Mesenchymal stem cell (in vitro differentiated cells and primary cell): ENCODE measurements at regions not wholly inside any gene's neighbourhood (a gene's known extent, or its start where the extent isn't known, plus 50 kb on each side); places are given as distances from the start of the nearest gene placed in this dataset.

Source experiments
- DNase-seq: peaks from one replicate; pipeline ENCODE4 v3.0.0-alpha.2; 2013
- H2AFZ ChIP-seq: one replicate; pipeline ENCODE4 v1.6.1; 2013; ENCODE audit warnings: low read depth, mild to moderate bottlenecking, control low read depth, inconsistent platforms, low read length, moderate library complexity
- H2AK5ac ChIP-seq: 2 replicates; pipeline ENCODE4 v1.6.1; 2013; ENCODE audit warnings: low read length, moderate library complexity, mild to moderate bottlenecking, inconsistent platforms; ENCODE audit not compliant: severe bottlenecking
- H2BK120ac ChIP-seq: one replicate; pipeline ENCODE4 v1.6.1; 2013; ENCODE audit warnings: low read depth, mild to moderate bottlenecking, inconsistent platforms, low read length, moderate library complexity
- H2BK12ac ChIP-seq, 2 experiments: one replicate each; pipeline ENCODE4 v1.6.1; 2013; ENCODE audit warnings: inconsistent platforms in 2 of 2, low read length in 2 of 2, mild to moderate bottlenecking in 2 of 2, moderate library complexity in 2 of 2, control low read depth in 1 of 2
- H2BK15ac ChIP-seq: one replicate; pipeline ENCODE4 v1.6.1; 2013; ENCODE audit warnings: mild to moderate bottlenecking, low read depth, inconsistent platforms; ENCODE audit not compliant: poor library complexity, severe bottlenecking
- H2BK5ac ChIP-seq: 2 replicates; pipeline ENCODE4 v1.6.1; 2013; ENCODE audit warnings: low read depth, mild to moderate bottlenecking, low read length, control low read depth, inconsistent platforms; ENCODE audit not compliant: poor library complexity, severe bottlenecking
- H3K14ac ChIP-seq, 2 experiments: one replicate each; pipeline ENCODE4 v1.6.1; 2013; ENCODE audit warnings: inconsistent platforms in 2 of 2, low read length in 2 of 2, control low read depth in 1 of 2, mild to moderate bottlenecking in 1 of 2, moderate library complexity in 1 of 2
- H3K18ac ChIP-seq, 2 experiments: one replicate each; pipeline ENCODE4 v1.6.1; 2013; ENCODE audit warnings: inconsistent platforms in 2 of 2, low read length in 2 of 2, control low read depth in 1 of 2, low read depth in 1 of 2, mild to moderate bottlenecking in 1 of 2
- H3K23ac ChIP-seq, 2 experiments: one replicate each; pipeline ENCODE4 v1.6.1; 2013; ENCODE audit warnings: inconsistent platforms in 2 of 2, low read length in 2 of 2, mild to moderate bottlenecking in 2 of 2, moderate library complexity in 2 of 2, control low read depth in 1 of 2
- H3K27ac ChIP-seq: 2 replicates; pipeline ENCODE4 v1.5.1; 2013; ENCODE audit warnings: mild to moderate bottlenecking, moderate library complexity, low read length, control low read depth, inconsistent platforms; ENCODE audit not compliant: poor library complexity, severe bottlenecking
- H3K27me3 ChIP-seq, 2 experiments: 2 replicates each; pipeline versions ENCODE4 v1.6.1 to v1.7.0; 2013; ENCODE audit warnings: low read length in 2 of 2, mild to moderate bottlenecking in 2 of 2, moderate library complexity in 2 of 2, control low read depth in 1 of 2, inconsistent platforms in 1 of 2; ENCODE audit not compliant: control insufficient read depth in 1 of 2, insufficient read depth in 1 of 2
- H3K36me3 ChIP-seq, 2 experiments: 2 replicates each; pipeline versions ENCODE4 v1.6.1 to v1.7.0; 2013; ENCODE audit warnings: low read length in 2 of 2, control low read depth in 1 of 2, inconsistent platforms in 1 of 2, low read depth in 1 of 2, mild to moderate bottlenecking in 1 of 2; ENCODE audit not compliant: insufficient read depth in 2 of 2, control insufficient read depth in 1 of 2
- H3K4ac ChIP-seq, 2 experiments: one replicate each; pipeline ENCODE4 v1.6.1; 2013; ENCODE audit warnings: inconsistent platforms in 2 of 2, low read length in 2 of 2, mild to moderate bottlenecking in 2 of 2, moderate library complexity in 2 of 2, control low read depth in 1 of 2, low read depth in 1 of 2
- H3K4me1 ChIP-seq: 2 replicates; pipeline ENCODE4 v1.6.1; 2013; ENCODE audit warnings: low read depth, low read length, control low read depth; ENCODE audit not compliant: control insufficient read depth, insufficient read depth
- H3K4me2 ChIP-seq: 2 replicates; pipeline ENCODE4 v1.6.1; 2013; ENCODE audit warnings: low read length, mild to moderate bottlenecking, inconsistent platforms; ENCODE audit not compliant: poor library complexity, severe bottlenecking
- H3K4me3 ChIP-seq, 2 experiments: 2 replicates each; pipeline versions ENCODE4 v1.5.1 to v1.7.0; 2013; ENCODE audit warnings: low read length in 2 of 2, mild to moderate bottlenecking in 2 of 2, control low read depth in 1 of 2, low read depth in 1 of 2; ENCODE audit not compliant: insufficient read depth in 1 of 2
- H3K79me1 ChIP-seq: replicated peaks from 2 replicates; pipeline ENCODE4 v1.6.1; 2013; ENCODE audit warnings: mild to moderate bottlenecking, control low read depth, low read length, inconsistent platforms; ENCODE audit not compliant: poor library complexity, severe bottlenecking
- H3K9ac ChIP-seq: 2 replicates; pipeline ENCODE4 v1.7.0; 2013; ENCODE audit warnings: mild to moderate bottlenecking, low read length, moderate library complexity
- H3K9me3 ChIP-seq: 2 replicates; pipeline ENCODE4 v1.7.0; 2013; ENCODE audit warnings: mild to moderate bottlenecking, low read length; ENCODE audit not compliant: control insufficient read depth
- H4K8ac ChIP-seq: one replicate; pipeline ENCODE4 v1.6.1; 2013; ENCODE audit warnings: inconsistent platforms, mild to moderate bottlenecking, low read length, moderate library complexity
- H4K91ac ChIP-seq: one replicate; pipeline ENCODE4 v1.6.1; 2013; ENCODE audit warnings: mild to moderate bottlenecking, low read length, inconsistent platforms
- WGBS: methylation state at CpG from one replicate; pipeline ENCODE4 v1.1.7; 2013; ENCODE audit warnings: mixed read lengths; 5-methylcytosine and 5-hydroxymethylcytosine counted together

DNA sequence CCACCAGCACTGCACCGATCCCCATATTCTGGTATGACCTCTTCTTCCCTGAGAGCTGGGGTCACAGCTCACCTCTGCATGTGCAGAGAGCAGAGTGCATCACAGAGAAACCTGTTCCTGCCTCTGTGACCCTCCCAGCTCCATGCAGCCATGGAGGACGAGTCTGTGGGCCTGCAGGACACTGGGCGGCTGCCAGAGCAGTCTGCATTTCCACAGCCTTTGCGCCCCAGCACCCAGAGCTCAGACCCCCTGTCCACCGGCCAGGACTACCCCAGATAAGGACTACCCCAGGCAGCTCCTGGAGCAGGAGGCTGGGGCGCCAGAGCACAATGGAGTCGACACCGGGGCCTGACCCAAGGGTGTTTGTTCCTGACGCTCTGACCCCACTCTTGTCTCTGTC lies 308.1 kb upstream of the IRX1 start:
- WGBS: 72% methylated on average over 8 of the region's 9 CpGs

DNA sequence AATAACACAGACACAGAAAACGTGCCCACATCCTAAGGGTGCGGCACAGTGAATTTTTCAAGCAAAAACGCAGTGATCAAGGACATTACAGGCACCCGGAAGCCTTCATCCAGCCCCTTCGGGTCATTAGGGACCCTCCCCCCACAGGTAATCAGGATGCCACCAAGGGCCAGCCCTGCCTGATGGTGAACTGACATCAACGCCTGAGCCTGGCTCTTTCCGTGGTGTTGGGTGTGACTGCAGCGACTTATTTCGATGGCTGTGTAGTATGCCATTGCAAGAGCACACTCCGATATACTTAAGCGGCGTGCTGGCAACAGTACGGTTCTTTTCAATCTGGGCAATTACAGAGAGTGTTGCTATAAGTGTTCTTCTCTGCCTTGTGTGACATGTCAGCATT lies 310.0 kb upstream of the IRX1 start:
- H3K27me3 ChIP-seq: no peaks in the 10 kb centered on the region
- H2BK120ac ChIP-seq: no peak overlapping the region
- H3K4ac ChIP-seq: no peak overlapping the region
- no peak overlapping the region for H2BK5ac ChIP-seq
- H3K79me1 ChIP-seq: no peaks in the 10 kb centered on the region
- H3K9ac ChIP-seq: no peak overlapping the region
- peak overlapping the region; percentile 31 for H2AFZ ChIP-seq
- no peak overlapping the region for H3K27ac ChIP-seq
- H3K23ac ChIP-seq: no peak overlapping the region
- DNase-seq: no peak
- no peaks in the 10 kb centered on the region for H3K36me3 ChIP-seq
- H4K91ac ChIP-seq: no peak overlapping the region
- 84% methylated on average over 13 of the region's 13 CpGs for WGBS
- no peak overlapping the region for H3K4me3 ChIP-seq
- H4K8ac ChIP-seq: no peak overlapping the region
- no peak overlapping the region for H3K18ac ChIP-seq
- no peak overlapping the region for H2AK5ac ChIP-seq
- no peak overlapping the region for H3K4me2 ChIP-seq
- H2BK12ac ChIP-seq: no peak overlapping the region
- no peaks in the 10 kb centered on the region for H3K4me1 ChIP-seq
- H3K9me3 ChIP-seq: no peaks in the 10 kb centered on the region
- H3K14ac ChIP-seq: no peak overlapping the region
- H2BK15ac ChIP-seq: no peak overlapping the region

More for the DNA sequence above, 308.1 kb upstream of the IRX1 start:
- H3K4me2 ChIP-seq: no peak overlapping the region
- H2BK120ac ChIP-seq: no peak overlapping the region
- H3K23ac ChIP-seq: no peak overlapping the region
- H3K36me3 ChIP-seq: no peaks in the 10 kb centered on the region
- H3K4me1 ChIP-seq: no peaks in the 10 kb centered on the region
- H3K4ac ChIP-seq: no peak overlapping the region
- no peak overlapping the region for H4K8ac ChIP-seq
- no peaks in the 10 kb centered on the region for H3K79me1 ChIP-seq
- peak overlapping the region; percentile 30 for H4K91ac ChIP-seq
- H3K18ac ChIP-seq: no peak overlapping the region
- no peak overlapping the region for H2BK5ac ChIP-seq
- H3K9me3 ChIP-seq: no peaks in the 10 kb centered on the region
- no peak overlapping the region for H2BK15ac ChIP-seq
- DNase-seq: no peak
- H2BK12ac ChIP-seq: no peak overlapping the region
- H3K14ac ChIP-seq: no peak overlapping the region
- no peak overlapping the region for H2AK5ac ChIP-seq
- H3K9ac ChIP-seq: no peak overlapping the region
- H3K27me3 ChIP-seq: no peaks in the 10 kb centered on the region
- H3K27ac ChIP-seq: no peak overlapping the region
- H3K4me3 ChIP-seq: no peak overlapping the region
- no peak overlapping the region for H2AFZ ChIP-seq

DNA sequence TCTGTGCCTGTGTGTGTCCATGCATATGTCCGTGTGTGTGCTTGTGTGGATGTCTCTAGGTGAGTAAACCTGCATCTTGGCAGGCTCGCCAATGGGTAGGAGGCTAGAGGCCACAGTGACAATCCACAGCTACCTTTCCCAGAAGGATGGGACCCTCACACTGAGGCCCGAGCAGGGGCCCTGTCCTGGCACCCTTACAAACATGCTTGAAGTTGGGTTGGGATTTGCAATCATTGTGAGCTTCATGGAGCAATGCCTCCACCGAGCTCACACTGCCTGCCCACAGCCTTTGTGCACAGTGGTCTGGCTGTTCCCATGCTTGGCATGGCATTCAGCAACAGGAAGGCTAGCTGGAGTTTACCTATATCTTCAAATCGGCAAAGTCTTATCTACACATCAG lies 311.1 kb upstream of the IRX1 start:
- Histone ChIP-seq H3K23ac (no peak overlapping the region), H3K9ac (no peak overlapping the region), H3K14ac (no peak overlapping the region), H2BK15ac (no peak overlapping the region), H4K8ac (no peak overlapping the region), H3K36me3 (no peaks in the 10 kb centered on the region), H3K27ac (no peak overlapping the region), H3K4me2 (no peak overlapping the region), H3K4me3 (no peak overlapping the region), H3K79me1 (no peaks in the 10 kb centered on the region), H2AK5ac (no peak overlapping the region), H3K18ac (no peak overlapping the region), H4K91ac (no peak overlapping the region), H3K27me3 (no peaks in the 10 kb centered on the region), H2BK12ac (no peak overlapping the region), H3K4me1 (no peaks in the 10 kb centered on the region), H2BK5ac (no peak overlapping the region), H3K4ac (no peak overlapping the region), H2BK120ac (no peak overlapping the region), H3K9me3 (no peaks in the 10 kb centered on the region), H2AFZ (no peak overlapping the region)
- WGBS: 62% methylated on average over 5 of the region's 5 CpGs
- DNase-seq: no peak

DNA sequence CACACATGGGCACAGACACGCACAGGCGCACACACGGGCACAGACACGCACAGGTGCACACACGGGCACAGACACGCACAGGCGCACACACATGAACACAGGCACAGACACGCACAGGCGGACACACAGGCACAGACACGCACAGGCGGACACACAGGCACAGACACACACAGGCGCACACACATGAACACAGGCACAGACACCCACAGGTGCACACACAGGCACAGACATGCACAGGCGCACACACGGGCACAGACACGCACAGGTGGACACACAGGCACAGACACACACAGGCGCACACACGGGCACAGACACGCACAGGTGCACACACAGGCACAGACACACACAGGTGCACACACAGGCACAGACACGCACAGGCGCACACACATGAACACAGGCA lies 312.8 kb upstream of the IRX1 start:
- Histone ChIP-seq H3K4me2 (no peak overlapping the region), H3K23ac (no peak overlapping the region), H2BK120ac (no peak overlapping the region), H3K4ac (no peak overlapping the region), H2BK15ac (no peak overlapping the region), H2AFZ (no peak overlapping the region), H3K36me3 (no peaks in the 10 kb centered on the region), H3K9ac (no peak overlapping the region), H3K4me3 (no peak overlapping the region), H3K27ac (no peak overlapping the region), H3K14ac (no peak overlapping the region), H3K4me1 (no peaks in the 10 kb centered on the region), H4K91ac (no peak overlapping the region), H3K18ac (no peak overlapping the region), H2BK5ac (no peak overlapping the region), H2AK5ac (no peak overlapping the region), H2BK12ac (no peak overlapping the region), H4K8ac (no peak overlapping the region), H3K9me3 (no peaks in the 10 kb centered on the region), H3K27me3 (no peaks in the 10 kb centered on the region), H3K79me1 (no peaks in the 10 kb centered on the region)
- no peak for DNase-seq
- 93% methylated on average over 20 of the region's 20 CpGs for WGBS
